B cell (primary cell): ENCODE measurements at regions not wholly inside any gene's neighbourhood (a gene's known extent, or its start where the extent isn't known, plus 50 kb on each side); places are given as distances from the start of the nearest gene placed in this dataset.

Experiments
- ATAC-seq: fragments of 200-7000 bp; cut with Tn5 transposase; one replicate; pipeline ENCODE4 v1.10.0; 2021; ENCODE audit warnings: low read depth, mild to moderate bottlenecking, moderate number of reproducible peaks, moderate library complexity
- CTCF ChIA-PET: fragments of 350-600 bp; sonication (Branson Sonifier 250); formaldehyde crosslinking; loops from one replicate; lab custom pipeline; 2021; ENCODE audit warnings: antibody characterized with exemption, inconsistent platforms; lab: Charles Lee
- POLR2A ChIA-PET: fragments of 350-600 bp; sonication (Branson Sonifier 250); formaldehyde crosslinking; loops from one replicate; lab custom pipeline; 2021; ENCODE audit warnings: antibody characterized with exemption; lab: Charles Lee
- DNase-seq: peaks from one replicate; pipeline ENCODE4 v3.0.0; 2013
- H2AFZ ChIP-seq: 2 replicates; pipeline ENCODE4 v1.6.1; 2012; ENCODE audit warnings: mild to moderate bottlenecking, low read depth, low read length; ENCODE audit not compliant: insufficient read depth, poor library complexity, severe bottlenecking
- H3K27ac ChIP-seq, 2 donors: 1 replicate in 1 of 2; 2 replicates in 1 of 2; pipeline ENCODE4 v1.5.1; 2012 to 2013; ENCODE audit warnings: low read length in 2 of 2, mild to moderate bottlenecking in 2 of 2, moderate library complexity in 1 of 2
- H3K27me3 ChIP-seq, 4 experiments: fragments of 200-600 bp in 1 of 4; sonication (generic) in 1 of 4; replicated peaks in 1 of 4; 1 replicate in 2 of 4; 2 replicates in 2 of 4; pipeline versions ENCODE4 v1.6.1 to v1.7.0; 2013 to 2016; ENCODE audit warnings: low read length in 3 of 4, mild to moderate bottlenecking in 2 of 4, mixed read lengths in 1 of 4, moderate library complexity in 1 of 4; ENCODE audit not compliant: insufficient read depth in 4 of 4, control insufficient read depth in 3 of 4; ENCODE audit errors: control extremely low read depth in 1 of 4
- H3K36me3 ChIP-seq, 2 experiments: replicated peaks in 1 of 2; 1 replicate in 1 of 2; 2 replicates in 1 of 2; pipeline versions ENCODE4 v1.6.1 to v1.7.1; 2013; ENCODE audit warnings: low read length in 1 of 2; ENCODE audit not compliant: insufficient read depth in 2 of 2, control insufficient read depth in 1 of 2; ENCODE audit errors: control extremely low read depth in 1 of 2, extremely low read depth in 1 of 2
- H3K4me1 ChIP-seq, 2 donors: fragments of 200-600 bp in 1 of 2; sonication (generic) in 1 of 2; 1 replicate in 1 of 2; 2 replicates in 1 of 2; pipeline versions ENCODE4 v1.5.1 to v1.6.1; 2013 to 2017; ENCODE audit warnings: low read length in 2 of 2; ENCODE audit not compliant: control insufficient read depth in 2 of 2, insufficient read depth in 2 of 2
- H3K4me2 ChIP-seq: replicated peaks from 2 replicates; pipeline ENCODE3; 2012; ENCODE audit warnings: mild to moderate bottlenecking, low read depth, low read length; ENCODE audit not compliant: poor library complexity, severe bottlenecking
- H3K4me3 ChIP-seq, 5 experiments: fragments of 200-600 bp in 1 of 5; sonication (generic) in 1 of 5; 1 replicate in 3 of 5; 2 replicates in 2 of 5; pipeline versions ENCODE4 v1.5.1 to v1.7.0; 2011 to 2016; ENCODE audit warnings: low read length in 4 of 5, mild to moderate bottlenecking in 4 of 5, low read depth in 2 of 5, control low read depth in 1 of 5, moderate library complexity in 1 of 5; ENCODE audit not compliant: insufficient read depth in 1 of 5; ENCODE audit errors: control extremely low read depth in 1 of 5, extremely low read depth in 1 of 5
- H3K79me2 ChIP-seq: fragments of 200-600 bp; sonication (generic); one replicate; pipeline ENCODE4 v1.6.0; 2016; ENCODE audit warnings: low read length; ENCODE audit not compliant: control insufficient read depth, insufficient read depth
- H3K9ac ChIP-seq: fragments of 200-600 bp; sonication (generic); 2 replicates; pipeline ENCODE4 v1.6.1; 2017; ENCODE audit warnings: mild to moderate bottlenecking, low read length, moderate library complexity
- H3K9me3 ChIP-seq, 3 donors: one replicate each; pipeline versions ENCODE4 v1.6.1 to v1.7.1; 2013; ENCODE audit warnings: low read length in 2 of 3; ENCODE audit not compliant: control insufficient read depth in 2 of 3, insufficient read depth in 1 of 3; ENCODE audit errors: control extremely low read depth in 1 of 3
- H4K20me1 ChIP-seq: 2 replicates; pipeline ENCODE4 v1.6.0; 2012; ENCODE audit warnings: mild to moderate bottlenecking, low read length; ENCODE audit not compliant: insufficient read depth, control insufficient read depth, poor library complexity, severe bottlenecking
- H3K27ac Mint-ChIP-seq: one replicate; pipeline ENCODE4 v1.8.0; 2021; ENCODE audit warnings: mixed read lengths
- H3K27me3 Mint-ChIP-seq: one replicate; pipeline ENCODE4 v1.8.0; 2021; ENCODE audit warnings: mixed read lengths
- H3K4me1 Mint-ChIP-seq: one replicate; pipeline ENCODE4 v1.8.0; 2021; ENCODE audit warnings: mixed read lengths
- H3K4me3 Mint-ChIP-seq: one replicate; pipeline ENCODE4 v1.8.0; 2021; ENCODE audit warnings: mixed read lengths
- H3K9me3 Mint-ChIP-seq: one replicate; pipeline ENCODE4 v1.8.0; 2022; ENCODE audit warnings: mixed read lengths; ENCODE audit not compliant: insufficient read depth
- CTCF ChIP-seq: fragments of 200-600 bp; IDR thresholded peaks from one replicate; pipeline ENCODE4 v1.8.0; 2022; ENCODE audit warnings: antibody characterized with exemption, mild to moderate bottlenecking
- EZH2 ChIP-seq: IDR thresholded peaks from 2 replicates; pipeline ENCODE4 v1.6.1; 2012; ENCODE audit warnings: borderline replicate concordance, low read depth, mild to moderate bottlenecking, moderate library complexity, low read length; ENCODE audit not compliant: insufficient read depth, poor library complexity, severe bottlenecking
- WGBS: methylation state at CpG from one replicate; pipeline ENCODE4 v1.1.5; 2013; ENCODE audit warnings: missing lambda C conversion rate; ENCODE audit not compliant: insufficient coverage; 5-methylcytosine and 5-hydroxymethylcytosine counted together
- intact Hi-C: fragments of 100-400 bp; cut with micrococcal nuclease; formaldehyde crosslinking; loops from one replicate; pipeline ENCODE4 v1.10.0; 2022

DNA sequence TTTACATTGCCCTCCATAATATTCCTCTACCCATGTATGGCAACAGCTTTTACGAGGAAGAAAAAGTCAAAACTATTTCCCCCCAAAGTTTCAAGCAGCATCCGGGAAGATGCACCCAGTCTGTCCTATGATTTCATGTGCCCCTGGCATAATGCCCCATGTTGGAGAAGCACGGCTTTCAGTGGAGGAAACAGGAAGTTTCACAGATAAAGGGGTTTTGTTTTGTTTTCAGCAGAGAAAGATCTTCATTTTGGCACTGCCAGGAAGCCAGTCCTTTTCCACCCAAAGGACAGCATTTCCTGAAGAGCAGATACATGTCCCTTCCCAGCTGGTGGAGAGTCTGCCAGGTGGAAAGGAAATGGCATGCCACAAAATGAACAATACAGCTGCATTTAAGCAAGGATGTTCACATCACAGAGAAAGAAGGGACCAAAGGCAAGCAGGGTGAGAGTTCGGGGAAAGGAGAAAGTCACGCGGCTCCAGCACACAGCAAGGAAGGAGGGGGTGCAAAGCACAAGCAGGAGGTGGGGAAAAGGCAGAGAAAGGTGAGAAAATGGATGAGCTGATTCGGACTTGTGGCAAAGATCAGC is 95.3 kb upstream of the HIVEP3 start:
- Histone ChIP-seq H3K79me2 (no peaks in the 10 kb centered on the region), H3K4me3 (no peak overlapping the region), H3K4me2 (peak overlapping the region; percentile 19), H3K36me3 (no peaks in the 10 kb centered on the region), H3K27ac (no peak overlapping the region), H3K4me1 (peaks cover 0 to 4% of the 10 kb centered on the region in 2 donors), H3K9ac (no peak overlapping the region), H3K27me3 (no peaks in the 10 kb centered on the region), H2AFZ (peak overlapping the region; percentile 24), H3K9me3 (peaks cover 0 to 1% (median 0%) of the 10 kb centered on the region in 3 donors), H4K20me1 (no peaks in the 10 kb centered on the region)
- Mint-ChIP-seq H3K27me3 (peaks cover 8% of the 10 kb centered on the region), H3K4me1 (peaks cover 3% of the 10 kb centered on the region), H3K9me3 (no peaks in the 10 kb centered on the region), H3K4me3 (no peak overlapping the region), H3K27ac (no peak overlapping the region)
- DNase-seq, result no peak
- 32% methylated on average over 3 of the region's 7 CpGs for WGBS
- TF ChIP-seq CTCF, result no peak
- ChIA-PET CTCF (no interaction called here), POLR2A (no interaction called here)
- no peak for ATAC-seq
- intact Hi-C loops, result no loop called here

- H3K9me3 ChIP-seq, result peaks cover 0 to 1% (median 0%) of the 10 kb centered on the region in 3 donors
- ATAC-seq (no peak), DNase-seq (no peak)
- POLR2A ChIA-PET, result no interaction called here
- no peaks in the 10 kb centered on the region for H3K36me3 ChIP-seq
- H3K9ac ChIP-seq, result no peak overlapping the region
- no CpG with 5 or more reads among the region's 1 CpG for WGBS
- intact Hi-C loops, result no loop called here
- peaks cover 0 to 4% of the 10 kb centered on the region in 2 donors for H3K4me1 ChIP-seq
- Mint-ChIP-seq H3K27ac (no peak overlapping the region), H3K4me1 (peaks cover 3% of the 10 kb centered on the region), H3K9me3 (no peaks in the 10 kb centered on the region), H3K4me3 (no peak overlapping the region), H3K27me3 (peaks cover 8% of the 10 kb centered on the region)
- no peaks in the 10 kb centered on the region for H3K27me3 ChIP-seq
- no peaks in the 10 kb centered on the region for H4K20me1 ChIP-seq
- H3K27ac ChIP-seq, result no peak overlapping the region
- no peak overlapping the region for H3K4me2 ChIP-seq
- no peak overlapping the region for H2AFZ ChIP-seq
- H3K79me2 ChIP-seq, result no peaks in the 10 kb centered on the region
- CTCF ChIA-PET, result no interaction called here
- TF ChIP-seq EZH2, result no peak
- no peak overlapping the region for H3K4me3 ChIP-seq
Measured at GRCh38 chr1:42012852-42013251, 94.1 kb upstream of the HIVEP3 start.
